SK-N-SH treated with all-trans-retinoic acid at 6 μM for 48 hours (cell line): ENCODE measurements at regions not wholly inside any gene's neighbourhood (a gene's known extent, or its start where the extent isn't known, plus 50 kb on each side); places are given as distances from the start of the nearest gene placed in this dataset.

Source experiments
- BACH2 ChIP-seq: fragments of 250-450 bp; sonication (Bioruptor Pico); IDR thresholded peaks from 2 replicates; pipeline ENCODE4 v1.9.0; 2021; ENCODE audit warnings: mild to moderate bottlenecking, borderline replicate concordance
- CREB5 ChIP-seq: fragments of 250-450 bp; sonication (Bioruptor Pico); IDR thresholded peaks from 2 replicates; pipeline ENCODE4 v1.5.1; 2020; ENCODE audit warnings: low read depth, mild to moderate bottlenecking, moderate library complexity
- CSRNP3 ChIP-seq: fragments of 250-450 bp; sonication (Bioruptor Pico); IDR thresholded peaks from 2 replicates; pipeline ENCODE4 v1.5.1; 2021; ENCODE audit warnings: mild to moderate bottlenecking, moderate library complexity
- ESRRG ChIP-seq: fragments of 250-450 bp; sonication (Bioruptor Pico); IDR thresholded peaks from 2 replicates; pipeline ENCODE4 v1.6.1; 2021; ENCODE audit warnings: mild to moderate bottlenecking
- ISL1 ChIP-seq: fragments of 250-450 bp; sonication (Bioruptor Pico); IDR thresholded peaks from 2 replicates; pipeline ENCODE4 v2.1.2; 2022; ENCODE audit warnings: mild to moderate bottlenecking, moderate library complexity
- OSR1 ChIP-seq: fragments of 250-450 bp; sonication (Bioruptor Pico); IDR thresholded peaks from 2 replicates; pipeline ENCODE4 v1.8.0; 2022; ENCODE audit warnings: moderate library complexity, mild to moderate bottlenecking, inconsistent platforms
- TCF4 ChIP-seq: fragments of 250-450 bp; sonication (Bioruptor Pico); IDR thresholded peaks from 2 replicates; pipeline ENCODE4 v1.8.0; 2021; ENCODE audit warnings: mild to moderate bottlenecking, moderate library complexity, borderline replicate concordance
- ZC3H10 ChIP-seq: fragments of 250-450 bp; sonication (Bioruptor Pico); IDR thresholded peaks from 2 replicates; pipeline ENCODE4 v1.5.1; 2021; ENCODE audit warnings: mild to moderate bottlenecking, moderate library complexity
- ZFP3 ChIP-seq: fragments of 250-450 bp; sonication (Bioruptor Pico); IDR thresholded peaks from 2 replicates; pipeline ENCODE4 v1.5.0; 2020; ENCODE audit warnings: mild to moderate bottlenecking, moderate library complexity
- ZNF70 ChIP-seq: fragments of 450-650 bp; formaldehyde crosslinking; IDR thresholded peaks from 2 replicates; pipeline ENCODE4 v1.5.0; 2020; ENCODE audit warnings: mild to moderate bottlenecking, moderate library complexity

- TF ChIP-seq ESRRG (CRISPR knock-in tag): no peak
- TF ChIP-seq CREB5 (CRISPR knock-in tag): no peak
- no peak for TF ChIP-seq TCF4 (CRISPR knock-in tag)
- no peak for TF ChIP-seq ZC3H10
- TF ChIP-seq CSRNP3 (CRISPR knock-in tag): no peak
- no peak for TF ChIP-seq BACH2 (CRISPR knock-in tag)
- no peak for TF ChIP-seq OSR1 (CRISPR knock-in tag)
- no peak for TF ChIP-seq ISL1 (CRISPR knock-in tag)
- TF ChIP-seq ZNF70 (CRISPR knock-in tag): no peak
- no peak for TF ChIP-seq ZFP3 (CRISPR knock-in tag)
These were observed 73.0 kb upstream of the ZRANB2 start for GRCh38 chr1:71153826-71154225.
